ENCODE measurements at regions not wholly inside any gene's neighbourhood (a gene's known extent, or its start where the extent isn't known, plus 50 kb on each side); places are given as distances from the start of the nearest gene placed in this dataset.

GRCh38 chr4:138696058-138696457 is 319.5 kb upstream of the NOCT start:
- TF ChIP-seq EZH2 (IDR thresholded peaks at IDR 0.05; ENCODE audit: borderline replicate concordance, low read depth, low read length, severe bottlenecking) (no peak), POLR2A (IDR thresholded peaks at IDR 0.05; ENCODE audit: low read depth, low read length) (no peak), POLR2AphosphoS5 (IDR thresholded peaks at IDR 0.05; ENCODE audit: insufficient read depth, low read depth, low read length) (no peak), CTCF (IDR thresholded peaks at IDR 0.05; ENCODE audit: extremely low read depth in 1 of 2, insufficient read depth in 1 of 2, low read depth in 1 of 2, low read length in 2 of 2) (no peak), MAX (IDR thresholded peaks at IDR 0.05; ENCODE audit: insufficient read depth, insufficient read length) (no peak), GATA2 (IDR thresholded peaks at IDR 0.05; ENCODE audit: insufficient read depth, insufficient read length, low read depth, low read length) (no peak), FOS (IDR thresholded peaks at IDR 0.05; ENCODE audit: borderline replicate concordance, insufficient read depth, low read length) (no peak)
